Ascending aorta (tissue), 2 donors: ENCODE measurements at regions not wholly inside any gene's neighbourhood (a gene's known extent, or its start where the extent isn't known, plus 50 kb on each side); places are given as distances from the start of the nearest gene placed in this dataset.

Source experiments
- DNase-seq, 2 donors: peaks; one replicate each; pipeline ENCODE4 v3.0.0-alpha.2; 2019; ENCODE audit warnings: low spot score in 2 of 2
- H3K27ac ChIP-seq, 2 donors: fragments of 200-600 bp; sonication (generic); one replicate each; pipeline ENCODE4 v1.5.1; 2016 to 2017; ENCODE audit warnings: mild to moderate bottlenecking in 1 of 2
- H3K27me3 ChIP-seq: fragments of 200-600 bp; sonication (generic); one replicate; pipeline ENCODE4 v1.5.1; 2017
- H3K36me3 ChIP-seq, 2 donors: fragments of 200-600 bp; sonication (generic); one replicate each; pipeline ENCODE4 v1.5.1; 2016
- H3K4me1 ChIP-seq, 2 donors: fragments of 200-600 bp; sonication (generic); one replicate each; pipeline ENCODE4 v1.5.1; 2016 to 2017; ENCODE audit warnings: mild to moderate bottlenecking in 1 of 2
- H3K4me3 ChIP-seq, 2 donors: fragments of 200-600 bp; sonication (generic); one replicate each; pipeline ENCODE4 v1.5.1; 2016 to 2017; ENCODE audit warnings: mild to moderate bottlenecking in 1 of 2
- H3K9me3 ChIP-seq, 2 donors: fragments of 200-600 bp; sonication (generic); one replicate each; pipeline ENCODE4 v1.5.1; 2016
- intact Hi-C: fragments of 100-400 bp; cut with DNase I; formaldehyde crosslinking; loops from one replicate; pipeline ENCODE4 v1.15.1; 2023
- TF ChIP-seq, protein P1 (sequence below), 3 experiments: fragments of 200-600 bp in 2 of 3; fragments of 450-650 bp in 1 of 3; sonication (generic) in 2 of 3; IDR thresholded peaks; one replicate each; pipeline ENCODE4 v1.5.1; 2016 to 2019; ENCODE audit warnings: antibody characterized with exemption in 3 of 3, mild to moderate bottlenecking in 1 of 3, moderate library complexity in 1 of 3

DNA sequence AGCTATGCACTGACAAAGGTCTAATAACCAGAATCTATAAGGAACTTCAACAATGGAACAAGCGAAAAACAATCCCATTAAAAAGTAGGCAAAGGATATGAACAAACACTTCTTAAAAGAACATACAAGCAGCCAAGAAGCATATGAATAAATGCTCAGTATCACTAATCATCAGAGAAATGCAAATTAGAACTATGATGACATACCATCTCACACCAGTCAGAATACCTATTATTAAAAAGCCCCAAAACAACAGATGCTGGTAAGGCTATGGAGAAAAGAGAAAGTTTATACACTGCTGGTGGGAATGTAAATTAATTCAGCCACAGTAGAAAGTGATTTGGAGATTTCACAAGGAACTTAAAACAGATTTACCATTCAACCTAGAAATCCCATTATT, 211.8 kb downstream of the EDN1 start:
- intact Hi-C loops, result no loop called here
- H3K9me3 ChIP-seq, result no peaks in the 10 kb centered on the region
- TF ChIP-seq, protein P1, sequence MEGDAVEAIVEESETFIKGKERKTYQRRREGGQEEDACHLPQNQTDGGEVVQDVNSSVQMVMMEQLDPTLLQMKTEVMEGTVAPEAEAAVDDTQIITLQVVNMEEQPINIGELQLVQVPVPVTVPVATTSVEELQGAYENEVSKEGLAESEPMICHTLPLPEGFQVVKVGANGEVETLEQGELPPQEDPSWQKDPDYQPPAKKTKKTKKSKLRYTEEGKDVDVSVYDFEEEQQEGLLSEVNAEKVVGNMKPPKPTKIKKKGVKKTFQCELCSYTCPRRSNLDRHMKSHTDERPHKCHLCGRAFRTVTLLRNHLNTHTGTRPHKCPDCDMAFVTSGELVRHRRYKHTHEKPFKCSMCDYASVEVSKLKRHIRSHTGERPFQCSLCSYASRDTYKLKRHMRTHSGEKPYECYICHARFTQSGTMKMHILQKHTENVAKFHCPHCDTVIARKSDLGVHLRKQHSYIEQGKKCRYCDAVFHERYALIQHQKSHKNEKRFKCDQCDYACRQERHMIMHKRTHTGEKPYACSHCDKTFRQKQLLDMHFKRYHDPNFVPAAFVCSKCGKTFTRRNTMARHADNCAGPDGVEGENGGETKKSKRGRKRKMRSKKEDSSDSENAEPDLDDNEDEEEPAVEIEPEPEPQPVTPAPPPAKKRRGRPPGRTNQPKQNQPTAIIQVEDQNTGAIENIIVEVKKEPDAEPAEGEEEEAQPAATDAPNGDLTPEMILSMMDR (IDR thresholded peaks at IDR 0.05), result no peak
- no peaks in the 10 kb centered on the region for H3K27me3 ChIP-seq
- H3K27ac ChIP-seq, result no peak overlapping the region
- no peak overlapping the region for H3K4me3 ChIP-seq
- no peaks in the 10 kb centered on the region for H3K36me3 ChIP-seq
- no peaks in the 10 kb centered on the region for H3K4me1 ChIP-seq
- no peak for DNase-seq

DNA sequence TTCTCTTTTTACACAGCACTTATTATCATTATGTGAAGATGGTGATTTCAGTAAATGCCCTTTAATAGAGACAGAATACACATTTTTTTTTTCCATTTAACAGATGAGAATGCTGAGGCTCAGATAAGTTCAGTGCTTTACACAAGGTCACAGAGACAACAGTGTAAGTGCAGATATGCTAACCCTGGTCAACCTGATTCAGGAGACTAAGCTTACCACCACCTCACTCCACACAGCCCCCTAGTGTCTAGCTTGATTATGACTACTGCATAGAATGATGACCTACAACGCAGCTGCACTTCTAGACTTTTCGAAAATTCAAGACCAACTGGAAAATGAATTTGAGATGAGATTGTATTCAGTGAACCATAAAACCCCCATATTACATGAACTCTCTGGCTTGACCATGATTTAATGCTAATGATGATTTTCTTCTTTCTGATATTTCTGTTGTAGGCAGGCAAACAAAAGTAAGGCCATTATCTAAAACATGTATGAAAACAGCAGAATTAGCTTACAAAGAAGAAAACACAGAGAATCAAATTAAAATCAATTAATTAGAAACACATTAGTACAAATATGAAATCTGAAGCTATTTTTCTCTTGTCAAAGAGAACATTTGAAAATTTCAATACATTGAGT, 212.1 kb upstream of the PHACTR1 start:
- H3K9me3 ChIP-seq, result no peaks in the 10 kb centered on the region
- TF ChIP-seq, protein P1 (IDR thresholded peaks at IDR 0.05), result no peak
- intact Hi-C loops, result no loop called here
- H3K27ac ChIP-seq, result no peak overlapping the region
- no peak for DNase-seq
- no peaks in the 10 kb centered on the region for H3K4me1 ChIP-seq
- no peak overlapping the region for H3K4me3 ChIP-seq
- H3K27me3 ChIP-seq, result no peaks in the 10 kb centered on the region
- no peaks in the 10 kb centered on the region for H3K36me3 ChIP-seq

DNA sequence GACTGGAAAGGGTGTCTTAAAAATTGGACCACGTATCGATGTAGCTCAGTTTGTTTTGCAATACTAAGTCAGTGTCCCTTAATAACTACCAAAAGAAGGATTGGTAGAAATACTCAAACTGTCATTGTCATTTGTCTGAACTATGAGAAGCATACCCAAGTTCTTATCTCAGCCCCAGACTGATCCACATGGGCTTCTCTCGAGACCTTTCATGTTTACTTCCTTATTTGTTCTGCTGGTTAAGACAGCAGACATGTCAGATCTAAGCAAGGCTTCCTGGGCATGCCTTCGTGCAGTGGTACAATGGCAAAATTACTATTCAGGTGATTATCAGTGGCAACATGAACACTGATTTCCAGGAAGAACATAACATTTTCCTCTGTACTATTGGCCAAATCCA, 211.1 kb upstream of the PHACTR1 start:
- H3K4me3 ChIP-seq, result no peak overlapping the region
- intact Hi-C loops, result no loop called here
- no peaks in the 10 kb centered on the region for H3K4me1 ChIP-seq

DNA sequence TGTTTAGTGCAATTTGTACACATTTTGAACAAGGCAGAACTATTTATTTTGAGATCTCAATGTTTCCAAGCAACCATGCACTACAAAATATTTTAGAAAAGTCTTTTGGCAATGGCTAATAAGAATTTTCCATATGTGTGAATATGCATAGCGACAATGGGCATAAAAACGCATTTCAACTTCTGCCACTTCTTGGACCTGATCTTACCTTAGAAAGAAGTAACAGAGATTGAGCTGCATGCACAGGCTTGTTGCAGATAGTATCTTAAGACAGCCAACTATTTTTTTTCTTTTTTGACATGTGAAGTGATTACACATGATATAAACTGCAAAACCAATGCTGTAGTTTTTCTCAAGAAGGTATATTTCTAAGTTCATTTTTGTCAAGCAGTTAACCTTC, 210.4 kb upstream of the PHACTR1 start:
- DNase-seq, result no peak
- no peaks in the 10 kb centered on the region for H3K9me3 ChIP-seq
- intact Hi-C loops, result no loop called here
- no peak overlapping the region for H3K4me3 ChIP-seq
- H3K27ac ChIP-seq, result no peak overlapping the region
- H3K36me3 ChIP-seq, result no peaks in the 10 kb centered on the region
- TF ChIP-seq, protein P1 (IDR thresholded peaks at IDR 0.05), result no peak
- no peaks in the 10 kb centered on the region for H3K4me1 ChIP-seq
- no peaks in the 10 kb centered on the region for H3K27me3 ChIP-seq

More for the DNA sequence above, 211.1 kb upstream of the PHACTR1 start:
- Histone ChIP-seq H3K9me3 (no peaks in the 10 kb centered on the region), H3K27ac (no peak overlapping the region), H3K36me3 (no peaks in the 10 kb centered on the region), H3K27me3 (no peaks in the 10 kb centered on the region)
- TF ChIP-seq, protein P1 (IDR thresholded peaks at IDR 0.05), result no peak
- DNase-seq, result no peak

DNA sequence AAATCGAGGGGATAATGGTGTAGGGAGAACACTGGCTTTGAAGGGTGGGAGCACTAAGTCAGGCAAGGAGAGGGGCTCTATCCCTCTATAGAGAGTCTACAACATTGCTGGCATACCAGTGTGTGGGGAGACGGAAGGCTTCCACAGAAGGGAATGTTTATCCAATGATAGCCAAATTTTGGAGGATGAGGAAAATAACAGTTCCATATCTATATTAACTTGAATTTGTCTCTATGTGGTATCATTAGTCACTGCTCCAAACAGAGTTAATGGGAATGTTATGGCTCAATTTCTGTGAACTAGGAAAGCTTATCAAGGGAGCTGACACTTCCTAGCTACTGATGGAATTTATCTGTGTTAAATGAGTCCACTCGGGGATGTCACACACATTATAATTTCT, 208.9 kb upstream of the PHACTR1 start:
- Histone ChIP-seq H3K9me3 (no peaks in the 10 kb centered on the region), H3K27ac (no peak overlapping the region), H3K27me3 (no peaks in the 10 kb centered on the region), H3K36me3 (no peaks in the 10 kb centered on the region), H3K4me1 (no peaks in the 10 kb centered on the region), H3K4me3 (no peak overlapping the region)
- intact Hi-C loops, result no loop called here
- TF ChIP-seq, protein P1 (IDR thresholded peaks at IDR 0.05), result no peak
- no peak for DNase-seq

DNA sequence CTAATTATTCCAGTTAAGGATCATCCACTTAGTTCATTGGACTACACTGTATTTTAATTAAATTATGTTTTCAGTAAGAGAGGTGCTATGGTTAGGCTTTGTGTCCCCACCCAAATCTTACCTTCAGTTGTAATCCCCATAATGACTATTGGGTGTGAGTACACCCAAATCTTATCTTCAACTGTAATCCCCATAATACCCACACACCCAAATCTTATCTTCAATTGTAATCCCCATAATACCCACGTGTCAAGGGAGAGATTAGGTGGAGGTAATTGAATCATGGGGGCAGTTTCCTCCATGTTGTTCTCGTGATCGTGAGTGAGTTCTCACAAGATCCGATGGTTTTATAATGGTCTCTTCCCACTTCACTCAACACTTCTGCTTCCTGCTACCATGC, 208.0 kb upstream of the PHACTR1 start:
- intact Hi-C loops, result no loop called here
- no peaks in the 10 kb centered on the region for H3K27me3 ChIP-seq
- no peak overlapping the region for H3K4me3 ChIP-seq
- no peak for DNase-seq
- no peaks in the 10 kb centered on the region for H3K4me1 ChIP-seq
- H3K9me3 ChIP-seq, result no peaks in the 10 kb centered on the region
- TF ChIP-seq, protein P1 (IDR thresholded peaks at IDR 0.05), result no peak
- no peaks in the 10 kb centered on the region for H3K36me3 ChIP-seq
- H3K27ac ChIP-seq, result no peak overlapping the region
